Neuronal stem cell (in vitro differentiated cells): ENCODE measurements at regions not wholly inside any gene's neighbourhood (a gene's known extent, or its start where the extent isn't known, plus 50 kb on each side); places are given as distances from the start of the nearest gene placed in this dataset.

Source experiments
- DNase-seq: peaks from one replicate; pipeline ENCODE4 v3.0.0-alpha.2; 2013; ENCODE audit warnings: low spot score
- H2AFZ ChIP-seq: one replicate; pipeline ENCODE4 v1.6.1; 2013; ENCODE audit warnings: mild to moderate bottlenecking, low read length, inconsistent platforms
- H2AK5ac ChIP-seq: 2 replicates; pipeline ENCODE4 v1.6.1; 2013; ENCODE audit warnings: low read depth, mild to moderate bottlenecking, inconsistent platforms, low read length, moderate library complexity, mixed read lengths
- H2BK120ac ChIP-seq: 2 replicates; pipeline ENCODE4 v1.6.1; 2013; ENCODE audit warnings: low read depth, mild to moderate bottlenecking, inconsistent platforms, low read length, moderate library complexity, mixed read lengths
- H2BK12ac ChIP-seq: one replicate; pipeline ENCODE4 v1.6.1; 2013; ENCODE audit warnings: low read length, inconsistent platforms
- H2BK15ac ChIP-seq: 2 replicates; pipeline ENCODE4 v1.6.1; 2013; ENCODE audit warnings: mild to moderate bottlenecking, low read length, inconsistent platforms, mixed read lengths
- H2BK5ac ChIP-seq: one replicate; pipeline ENCODE4 v1.6.1; 2013; ENCODE audit warnings: inconsistent platforms, mild to moderate bottlenecking, low read length, moderate library complexity
- H3K14ac ChIP-seq: one replicate; pipeline ENCODE4 v1.6.1; 2013; ENCODE audit warnings: low read length, inconsistent platforms
- H3K18ac ChIP-seq: 2 replicates; pipeline ENCODE4 v1.6.1; 2013; ENCODE audit warnings: low read length, inconsistent platforms
- H3K23ac ChIP-seq: 2 replicates; pipeline ENCODE4 v1.6.1; 2013; ENCODE audit warnings: low read depth, mild to moderate bottlenecking, mixed read lengths, low read length, inconsistent platforms; ENCODE audit not compliant: poor library complexity
- H3K27ac ChIP-seq: replicated peaks from 3 replicates; pipeline ENCODE4 v1.5.1; 2013; ENCODE audit warnings: low read length, inconsistent platforms
- H3K27me3 ChIP-seq, 3 experiments: 2 replicates each; pipeline ENCODE4 v1.6.1; 2013; ENCODE audit warnings: low read length in 3 of 3, mild to moderate bottlenecking in 2 of 3, inconsistent platforms in 1 of 3, low read depth in 1 of 3, mixed read lengths in 1 of 3, moderate library complexity in 1 of 3; ENCODE audit not compliant: control insufficient read depth in 3 of 3, insufficient read depth in 3 of 3
- H3K36me3 ChIP-seq, 2 donors: replicated peaks in 1 of 2; 2 replicates each; pipeline ENCODE4 v1.6.1; 2013; ENCODE audit warnings: low read length in 2 of 2; ENCODE audit not compliant: control insufficient read depth in 2 of 2, insufficient read depth in 2 of 2
- H3K4ac ChIP-seq: 2 replicates; pipeline ENCODE4 v1.6.1; 2013; ENCODE audit warnings: inconsistent platforms, mild to moderate bottlenecking, low read length, moderate library complexity
- H3K4me1 ChIP-seq, 2 donors: 1 replicate in 1 of 2; 2 replicates in 1 of 2; pipeline ENCODE4 v1.6.1; 2013; ENCODE audit warnings: low read length in 2 of 2, low read depth in 1 of 2; ENCODE audit not compliant: control insufficient read depth in 2 of 2, insufficient read depth in 1 of 2
- H3K4me2 ChIP-seq: one replicate; pipeline ENCODE4 v1.6.1; 2013; ENCODE audit warnings: mild to moderate bottlenecking, low read length, inconsistent platforms; ENCODE audit not compliant: insufficient read depth, poor library complexity, severe bottlenecking
- H3K4me3 ChIP-seq, 2 donors: 2 replicates each; pipeline ENCODE4 v1.5.1; 2013; ENCODE audit warnings: low read length in 2 of 2, mild to moderate bottlenecking in 2 of 2, inconsistent platforms in 1 of 2, moderate library complexity in 1 of 2
- H3K79me1 ChIP-seq: one replicate; pipeline ENCODE4 v1.6.1; 2013; ENCODE audit warnings: low read depth, mild to moderate bottlenecking, inconsistent platforms, low read length, moderate library complexity
- H3K9ac ChIP-seq: one replicate; pipeline ENCODE4 v1.6.1; 2013; ENCODE audit warnings: mild to moderate bottlenecking, low read depth, low read length, inconsistent platforms; ENCODE audit not compliant: poor library complexity
- H3K9me3 ChIP-seq, 2 donors: replicated peaks in 1 of 2; 2 replicates each; pipeline versions ENCODE3 to v1.6.1; 2013; ENCODE audit warnings: low read length in 2 of 2, mild to moderate bottlenecking in 2 of 2, inconsistent platforms in 1 of 2, low read depth in 1 of 2, mixed read lengths in 1 of 2, moderate library complexity in 1 of 2; ENCODE audit not compliant: control insufficient read depth in 2 of 2, insufficient read depth in 1 of 2
- H4K8ac ChIP-seq: one replicate; pipeline ENCODE4 v1.6.1; 2013; ENCODE audit warnings: low read depth, mild to moderate bottlenecking, inconsistent platforms, low read length, moderate library complexity
- H4K91ac ChIP-seq: one replicate; pipeline ENCODE4 v1.6.1; 2013; ENCODE audit warnings: low read length, low read depth, mild to moderate bottlenecking, inconsistent platforms; ENCODE audit not compliant: poor library complexity
- WGBS, 2 donors: extraction: QIAGEN DNeasy Blood & Tissue Kit; methylation state at CpG; one replicate each; pipeline ENCODE4 v1.1.7; 2013; ENCODE audit warnings: missing lambda C conversion rate in 2 of 2, mixed read lengths in 1 of 2; ENCODE audit not compliant: insufficient read length in 2 of 2, insufficient replicate concordance in 1 of 2; ENCODE audit errors: extremely low coverage in 2 of 2; 5-methylcytosine and 5-hydroxymethylcytosine counted together

GRCh38 chr2:173488861-173489260 is 134.2 kb downstream of the CDCA7 start:
- H3K14ac ChIP-seq: no peak overlapping the region
- no peak for DNase-seq

GRCh38 chr2:173491418-173491817 is 136.7 kb downstream of the CDCA7 start:
- Histone ChIP-seq H2AFZ (no peak overlapping the region), H3K36me3 (no peaks in the 10 kb centered on the region), H3K18ac (no peak overlapping the region), H4K8ac (no peak overlapping the region), H4K91ac (no peak overlapping the region), H3K4ac (no peak overlapping the region), H3K4me1 (no peaks in the 10 kb centered on the region), H2BK120ac (no peak overlapping the region), H2BK12ac (no peak overlapping the region), H3K9ac (no peak overlapping the region), H3K27me3 (no peaks in the 10 kb centered on the region), H3K27ac (no peak overlapping the region), H3K4me2 (no peak overlapping the region), H2BK15ac (no peak overlapping the region), H3K4me3 (no peak overlapping the region), H3K23ac (no peak overlapping the region), H3K14ac (no peak overlapping the region), H3K9me3 (no peaks in the 10 kb centered on the region), H2AK5ac (no peak overlapping the region), H3K79me1 (no peaks in the 10 kb centered on the region), H2BK5ac (no peak overlapping the region)
- WGBS, 2 donors: no CpG with 5 or more reads among the region's 4 CpGs
- no peak for DNase-seq

More at GRCh38 chr2:173488861-173489260, 134.2 kb downstream of the CDCA7 start:
- H2BK120ac ChIP-seq: no peak overlapping the region
- H3K36me3 ChIP-seq: no peaks in the 10 kb centered on the region
- H3K79me1 ChIP-seq: no peaks in the 10 kb centered on the region
- no peak overlapping the region for H3K4ac ChIP-seq
- H2BK5ac ChIP-seq: no peak overlapping the region
- no peak overlapping the region for H4K91ac ChIP-seq
- no peak overlapping the region for H3K23ac ChIP-seq
- H2AFZ ChIP-seq: no peak overlapping the region
- no peaks in the 10 kb centered on the region for H3K27me3 ChIP-seq
- H3K4me2 ChIP-seq: no peak overlapping the region
- no peaks in the 10 kb centered on the region for H3K9me3 ChIP-seq
- WGBS, 2 donors: no CpG with 5 or more reads among the region's 1 CpG
- no peak overlapping the region for H3K9ac ChIP-seq
- H4K8ac ChIP-seq: no peak overlapping the region
- no peak overlapping the region for H2BK15ac ChIP-seq
- H3K18ac ChIP-seq: no peak overlapping the region
- no peak overlapping the region for H3K27ac ChIP-seq
- H2AK5ac ChIP-seq: no peak overlapping the region
- H2BK12ac ChIP-seq: no peak overlapping the region
- H3K4me3 ChIP-seq: no peak overlapping the region
- no peaks in the 10 kb centered on the region for H3K4me1 ChIP-seq

- Histone ChIP-seq H3K23ac (no peak overlapping the region), H3K4me3 (no peak overlapping the region), H2AFZ (no peak overlapping the region), H2BK12ac (no peak overlapping the region), H3K79me1 (no peaks in the 10 kb centered on the region), H2BK15ac (no peak overlapping the region), H3K9me3 (peaks cover 0 to 5% of the 10 kb centered on the region in 2 donors), H3K4me2 (no peak overlapping the region), H3K9ac (no peak overlapping the region), H3K36me3 (no peaks in the 10 kb centered on the region), H3K27ac (no peak overlapping the region), H3K14ac (no peak overlapping the region), H3K4me1 (no peaks in the 10 kb centered on the region), H3K18ac (no peak overlapping the region), H3K27me3 (no peaks in the 10 kb centered on the region), H3K4ac (no peak overlapping the region), H2BK120ac (no peak overlapping the region), H4K91ac (no peak overlapping the region), H4K8ac (no peak overlapping the region), H2AK5ac (no peak overlapping the region), H2BK5ac (no peak overlapping the region)
- DNase-seq: no peak
- no CpG with 5 or more reads among the region's 2 CpGs for WGBS, 2 donors
These were observed 139.2 kb downstream of the CDCA7 start for GRCh38 chr2:173493874-173494273.

GRCh38 chr2:173496746-173497145 is 142.1 kb downstream of the CDCA7 start:
- no peak overlapping the region for H3K4ac ChIP-seq
- H3K4me2 ChIP-seq: no peak overlapping the region
- no peaks in the 10 kb centered on the region for H3K79me1 ChIP-seq
- no peak overlapping the region for H2BK12ac ChIP-seq
- H3K36me3 ChIP-seq: no peaks in the 10 kb centered on the region
- no peak overlapping the region for H2AK5ac ChIP-seq
- no peak overlapping the region for H2BK15ac ChIP-seq
- H3K9ac ChIP-seq: no peak overlapping the region
- no peak overlapping the region for H3K14ac ChIP-seq
- no peak overlapping the region for H3K4me3 ChIP-seq
- H3K18ac ChIP-seq: no peak overlapping the region
- H2AFZ ChIP-seq: no peak overlapping the region
- no peak overlapping the region for H3K27ac ChIP-seq
- no peak overlapping the region for H3K23ac ChIP-seq
- no CpG with 5 or more reads among the region's 3 CpGs for WGBS, 2 donors
- no peak overlapping the region for H2BK5ac ChIP-seq
- no peak overlapping the region for H4K8ac ChIP-seq
- DNase-seq: no peak
- no peaks in the 10 kb centered on the region for H3K4me1 ChIP-seq
- H4K91ac ChIP-seq: no peak overlapping the region
- no peak overlapping the region for H2BK120ac ChIP-seq
- H3K9me3 ChIP-seq: peaks cover 0 to 12% of the 10 kb centered on the region in 2 donors
- no peaks in the 10 kb centered on the region for H3K27me3 ChIP-seq
